Calu3 (cell line): ENCODE measurements at regions not wholly inside any gene's neighbourhood (a gene's known extent, or its start where the extent isn't known, plus 50 kb on each side); places are given as distances from the start of the nearest gene placed in this dataset.

Experiments
- BruUV-seq: library from RNA; stranded (reverse); fragments of 400-500 nt; replicated peaks from 2 replicates; lab custom pipeline; 2021; lab: Mats Ljungman, UMichigan
- CTCF ChIA-PET: fragments of 300-600 bp; sonication (Branson Sonifier 250); formaldehyde crosslinking; loops from one replicate; lab custom pipeline; 2022; ENCODE audit warnings: antibody characterized with exemption; lab: Charles Lee
- DNase-seq: peaks from one replicate; pipeline ENCODE4 v3.0.0; 2022
- H3K27ac Mint-ChIP-seq: one replicate; pipeline ENCODE4 v1.8.0; 2022; ENCODE audit warnings: mixed read lengths; ENCODE audit not compliant: unreplicated experiment
- H3K27me3 Mint-ChIP-seq: one replicate; pipeline ENCODE4 v1.8.0; 2022; ENCODE audit warnings: mixed read lengths; ENCODE audit not compliant: unreplicated experiment
- H3K36me3 Mint-ChIP-seq: one replicate; pipeline ENCODE4 v1.8.0; 2022; ENCODE audit warnings: mild to moderate bottlenecking, moderate library complexity, mixed read lengths; ENCODE audit not compliant: insufficient read depth, unreplicated experiment
- H3K4me1 Mint-ChIP-seq: one replicate; pipeline ENCODE4 v1.8.0; 2022; ENCODE audit warnings: mild to moderate bottlenecking, low read depth, mixed read lengths; ENCODE audit not compliant: unreplicated experiment
- H3K4me3 Mint-ChIP-seq: one replicate; pipeline ENCODE4 v1.8.0; 2022; ENCODE audit warnings: mild to moderate bottlenecking, low read depth, moderate library complexity, mixed read lengths; ENCODE audit not compliant: unreplicated experiment
- H3K9me3 Mint-ChIP-seq: one replicate; pipeline ENCODE4 v1.8.0; 2022; ENCODE audit warnings: low read depth, mixed read lengths; ENCODE audit not compliant: unreplicated experiment
- CTCF ChIP-seq: fragments of 200-600 bp; IDR thresholded peaks from one replicate; pipeline ENCODE4 v1.8.0; 2022; ENCODE audit warnings: antibody characterized with exemption; ENCODE audit not compliant: unreplicated experiment
- intact Hi-C: fragments of 100-400 bp; cut with micrococcal nuclease; formaldehyde crosslinking; loops from one replicate; pipeline ENCODE4 v1.10.0; 2022; ENCODE audit not compliant: unreplicated experiment

GRCh38 chr2:3958969-3959368, 255.6 kb downstream of the DCDC2C start:
- no peak for DNase-seq
- Mint-ChIP-seq H3K9me3 (no peaks in the 10 kb centered on the region), H3K4me1 (no peaks in the 10 kb centered on the region), H3K4me3 (no peak overlapping the region), H3K27me3 (no peaks in the 10 kb centered on the region), H3K27ac (no peak overlapping the region), H3K36me3 (no peaks in the 10 kb centered on the region)
- no peak for TF ChIP-seq CTCF
- intact Hi-C loops = no loop called here
- no TSS peak for BruUV-seq
- CTCF ChIA-PET = interaction anchor here (0.6 to 1.2 kb wide), 4 partner anchors 13 to 390 kb away, joined by 3 to 6 read pairs (median 5); no protein-coding TSS in a partner anchor

- no peak overlapping the region for H3K4me3 Mint-ChIP-seq
- intact Hi-C loops = no loop called here
- H3K27ac Mint-ChIP-seq = no peak overlapping the region
- no peaks in the 10 kb centered on the region for H3K27me3 Mint-ChIP-seq
- H3K36me3 Mint-ChIP-seq = no peaks in the 10 kb centered on the region
- CTCF ChIA-PET = interaction anchor here (0.6 to 1.2 kb wide), 4 partner anchors 14 to 389 kb away, joined by 3 to 6 read pairs (median 5); no protein-coding TSS in a partner anchor
- H3K4me1 Mint-ChIP-seq = no peaks in the 10 kb centered on the region
- TF ChIP-seq CTCF = peak; percentile 53
- H3K9me3 Mint-ChIP-seq = no peaks in the 10 kb centered on the region
- no TSS peak for BruUV-seq
- peak; percentile 13 for DNase-seq
Measured at GRCh38 chr2:3959372-3959771, 256.0 kb downstream of the DCDC2C start.

DNA sequence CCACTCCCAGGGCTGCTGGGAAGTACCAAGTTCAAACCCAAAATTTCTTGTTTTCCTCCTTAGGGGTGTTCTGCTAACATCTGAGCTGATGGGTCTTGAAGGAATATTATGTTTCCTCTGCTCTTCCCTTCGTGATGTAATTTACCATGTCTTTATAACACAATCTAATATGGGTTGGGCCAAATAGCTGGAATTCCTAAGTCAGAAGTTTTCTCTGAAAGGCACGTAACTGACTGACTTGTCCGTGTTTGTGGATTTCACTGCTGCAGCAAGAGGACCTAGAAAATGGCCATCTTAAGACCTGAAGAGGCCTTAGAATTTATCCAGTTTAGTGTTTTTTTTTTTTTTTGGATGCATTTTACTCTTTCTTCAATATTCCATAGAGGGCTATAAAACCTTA, 256.7 kb downstream of the DCDC2C start:
- intact Hi-C loops = no loop called here
- no peak for TF ChIP-seq CTCF
- DNase-seq = no peak
- H3K9me3 Mint-ChIP-seq = no peaks in the 10 kb centered on the region
- H3K27ac Mint-ChIP-seq = no peak overlapping the region
- no TSS peak for BruUV-seq
- H3K4me1 Mint-ChIP-seq = no peaks in the 10 kb centered on the region
- no peaks in the 10 kb centered on the region for H3K36me3 Mint-ChIP-seq
- CTCF ChIA-PET = interaction anchor here (1.2 kb wide), 1 partner anchor 14 kb away, joined by 5 read pairs; no protein-coding TSS in a partner anchor
- H3K4me3 Mint-ChIP-seq = no peak overlapping the region
- H3K27me3 Mint-ChIP-seq = no peaks in the 10 kb centered on the region

DNA sequence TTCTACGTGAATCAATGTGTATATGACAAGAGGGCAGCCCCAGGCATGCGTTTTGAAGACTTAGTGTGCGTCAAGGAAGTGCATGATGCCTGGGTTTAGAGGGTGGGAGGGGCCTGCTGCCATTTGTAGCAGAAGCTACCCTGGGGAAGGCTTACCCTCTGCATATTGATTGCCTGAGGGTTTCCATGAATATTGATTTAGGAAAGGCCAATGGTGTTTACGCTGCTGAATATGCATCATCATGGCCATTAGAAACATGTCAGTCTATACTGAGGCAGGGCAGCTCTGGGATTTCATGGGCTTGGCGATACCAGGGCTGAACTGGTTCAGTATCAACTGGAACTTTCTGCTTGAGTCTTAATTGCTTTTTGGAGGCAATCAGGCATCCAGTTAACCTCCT, 259.3 kb downstream of the DCDC2C start:
- Mint-ChIP-seq H3K36me3 (no peaks in the 10 kb centered on the region), H3K4me1 (no peaks in the 10 kb centered on the region), H3K27me3 (no peaks in the 10 kb centered on the region), H3K9me3 (peaks cover 3% of the 10 kb centered on the region), H3K4me3 (no peak overlapping the region), H3K27ac (no peak overlapping the region)
- no TSS peak for BruUV-seq
- DNase-seq = no peak
- CTCF ChIA-PET = no interaction called here
- intact Hi-C loops = no loop called here
- TF ChIP-seq CTCF = no peak
